CD14-positive monocyte (primary cell): ENCODE measurements at regions not wholly inside any gene's neighbourhood (a gene's known extent, or its start where the extent isn't known, plus 50 kb on each side); places are given as distances from the start of the nearest gene placed in this dataset.

Experiments
- DNase-seq, 3 donors: peaks; one replicate each; pipeline ENCODE4 v3.0.0-alpha.2; 2011 to 2022
- H2AFZ ChIP-seq: 2 replicates; pipeline ENCODE4 v1.6.0; 2012; ENCODE audit warnings: mild to moderate bottlenecking, low read depth, low read length, inconsistent platforms; ENCODE audit not compliant: insufficient read depth, poor library complexity, severe bottlenecking
- H3K27ac ChIP-seq, 2 donors: 1 replicate in 1 of 2; 2 replicates in 1 of 2; pipeline ENCODE4 v1.5.1; 2012 to 2013; ENCODE audit warnings: low read length in 2 of 2, control low read depth in 1 of 2, inconsistent platforms in 1 of 2, low read depth in 1 of 2, mild to moderate bottlenecking in 1 of 2
- H3K27me3 ChIP-seq, 2 donors: one replicate each; pipeline versions ENCODE4 v1.6.0 to v1.6.1; 2011 to 2013; ENCODE audit warnings: low read length in 2 of 2; ENCODE audit not compliant: control insufficient read depth in 2 of 2, insufficient read depth in 2 of 2
- H3K36me3 ChIP-seq, 2 donors: replicated peaks in 1 of 2; 1 replicate in 1 of 2; 2 replicates in 1 of 2; pipeline versions ENCODE4 v1.5.1 to v1.6.1; 2012 to 2013; ENCODE audit warnings: low read length in 2 of 2, control low read depth in 1 of 2, inconsistent platforms in 1 of 2, mild to moderate bottlenecking in 1 of 2; ENCODE audit not compliant: insufficient read depth in 2 of 2, control insufficient read depth in 1 of 2
- H3K4me1 ChIP-seq, 2 donors: 1 replicate in 1 of 2; 2 replicates in 1 of 2; pipeline versions ENCODE4 v1.5.1 to v1.6.1; 2012 to 2013; ENCODE audit warnings: low read length in 2 of 2, control low read depth in 1 of 2, inconsistent platforms in 1 of 2, mild to moderate bottlenecking in 1 of 2, moderate library complexity in 1 of 2; ENCODE audit not compliant: insufficient read depth in 2 of 2, control insufficient read depth in 1 of 2
- H3K4me2 ChIP-seq: replicated peaks from 2 replicates; pipeline ENCODE3; 2012; ENCODE audit warnings: low read length, moderate library complexity, mild to moderate bottlenecking; ENCODE audit not compliant: poor library complexity, severe bottlenecking; ENCODE audit errors: extremely low read depth
- H3K4me3 ChIP-seq, 3 experiments: fragments of 200-600 bp in 1 of 3; sonication (generic) in 1 of 3; replicated peaks in 1 of 3; 1 replicate in 2 of 3; 2 replicates in 1 of 3; pipeline ENCODE4 v1.5.1; 2011 to 2013; ENCODE audit warnings: low read length in 3 of 3, mild to moderate bottlenecking in 3 of 3, control low read depth in 2 of 3, low read depth in 2 of 3, inconsistent platforms in 1 of 3, moderate library complexity in 1 of 3
- H3K79me2 ChIP-seq: 2 replicates; pipeline ENCODE4 v1.6.0; 2012; ENCODE audit warnings: mild to moderate bottlenecking, control low read depth, inconsistent platforms, low read length, moderate library complexity; ENCODE audit not compliant: insufficient read depth
- H3K9ac ChIP-seq: 2 replicates; pipeline ENCODE4 v1.6.0; 2017; ENCODE audit warnings: low read length, mild to moderate bottlenecking; ENCODE audit not compliant: insufficient read depth, poor library complexity, severe bottlenecking
- H3K9me3 ChIP-seq, 2 donors: replicated peaks in 1 of 2; 1 replicate in 1 of 2; 2 replicates in 1 of 2; pipeline versions ENCODE4 v1.5.1 to v1.6.1; 2012 to 2013; ENCODE audit warnings: low read length in 2 of 2, control low read depth in 1 of 2; ENCODE audit not compliant: control insufficient read depth in 1 of 2, insufficient read depth in 1 of 2
- H4K20me1 ChIP-seq: 2 replicates; pipeline ENCODE4 v1.6.0; 2012; ENCODE audit warnings: mild to moderate bottlenecking, low read length, control low read depth, moderate library complexity; ENCODE audit not compliant: insufficient read depth
- H3K27ac Mint-ChIP-seq, 7 donors: one replicate each; pipeline ENCODE4 v1.8.0; 2020; ENCODE audit warnings: mild to moderate bottlenecking in 7 of 7, mixed read lengths in 7 of 7, moderate library complexity in 6 of 7, inconsistent platforms in 2 of 7
- H3K27me3 Mint-ChIP-seq, 3 donors: one replicate each; pipeline ENCODE4 v1.8.0; 2021 to 2022; ENCODE audit warnings: low read depth in 3 of 3, mild to moderate bottlenecking in 3 of 3, mixed read lengths in 3 of 3, moderate library complexity in 3 of 3, inconsistent platforms in 1 of 3
- H3K36me3 Mint-ChIP-seq, 2 donors: one replicate each; pipeline ENCODE4 v1.8.0; 2020; ENCODE audit warnings: mixed read lengths in 2 of 2, inconsistent platforms in 1 of 2, mild to moderate bottlenecking in 1 of 2
- H3K4me1 Mint-ChIP-seq: one replicate; pipeline ENCODE4 v1.8.0; 2020; ENCODE audit warnings: mild to moderate bottlenecking, mixed read lengths
- H3K4me3 Mint-ChIP-seq, 2 donors: one replicate each; pipeline ENCODE4 v1.8.0; 2020; ENCODE audit warnings: mild to moderate bottlenecking in 2 of 2, mixed read lengths in 2 of 2, moderate library complexity in 1 of 2
- H3K9me3 Mint-ChIP-seq, 7 donors: one replicate each; pipeline ENCODE4 v1.8.0; 2020 to 2022; ENCODE audit warnings: mixed read lengths in 7 of 7, mild to moderate bottlenecking in 6 of 7, moderate library complexity in 6 of 7, inconsistent platforms in 2 of 7
- CTCF ChIP-seq: fragments of 200-600 bp; IDR thresholded peaks from one replicate; pipeline ENCODE4 v1.8.0; 2022; ENCODE audit warnings: antibody characterized with exemption, mild to moderate bottlenecking
- whole genome bisulfite sequencing: methylation state at CpG from one replicate; pipeline ENCODE4 v1.1.5; 2013; ENCODE audit warnings: missing lambda C conversion rate; ENCODE audit not compliant: insufficient coverage; 5-methylcytosine and 5-hydroxymethylcytosine counted together
- intact Hi-C, 2 donors: fragments of 100-400 bp; cut with micrococcal nuclease; formaldehyde crosslinking; loops; one replicate each; pipeline versions ENCODE4 v1.15.0 to v1.15.1; 2023

GRCh38 chr4:11166606-11167005 is 262.1 kb downstream of the HS3ST1 start:
- intact Hi-C loops: no loop called here
- Histone ChIP-seq H2AFZ (no peak overlapping the region), H3K27ac (no peak overlapping the region), H4K20me1 (no peaks in the 10 kb centered on the region), H3K36me3 (no peaks in the 10 kb centered on the region), H3K9ac (no peak overlapping the region), H3K4me1 (no peaks in the 10 kb centered on the region), H3K9me3 (no peaks in the 10 kb centered on the region), H3K4me2 (no peak overlapping the region), H3K4me3 (no peak overlapping the region), H3K27me3 (no peaks in the 10 kb centered on the region), H3K79me2 (no peaks in the 10 kb centered on the region)
- Mint-ChIP-seq H3K27ac (no peak overlapping the region), H3K4me1 (no peaks in the 10 kb centered on the region), H3K36me3 (no peaks in the 10 kb centered on the region), H3K4me3 (no peak overlapping the region), H3K27me3 (no peaks in the 10 kb centered on the region), H3K9me3 (peaks cover 0 to 12% (median 6%) of the 10 kb centered on the region in 7 donors)
- DNase-seq: no peak
- TF ChIP-seq CTCF: no peak

GRCh38 chr4:11166034-11166433 is 262.7 kb downstream of the HS3ST1 start:
- H3K27ac Mint-ChIP-seq: no peak overlapping the region
- no peaks in the 10 kb centered on the region for H3K36me3 Mint-ChIP-seq
- intact Hi-C loops: no loop called here
- Histone ChIP-seq H3K4me2 (no peak overlapping the region), H3K9me3 (no peaks in the 10 kb centered on the region), H3K79me2 (no peaks in the 10 kb centered on the region), H3K27ac (no peak overlapping the region), H3K27me3 (no peaks in the 10 kb centered on the region), H3K4me1 (no peaks in the 10 kb centered on the region), H3K4me3 (no peak overlapping the region), H4K20me1 (no peaks in the 10 kb centered on the region), H3K36me3 (no peaks in the 10 kb centered on the region), H2AFZ (no peak overlapping the region), H3K9ac (no peak overlapping the region)
- TF ChIP-seq CTCF: no peak
- WGBS: no CpG with 5 or more reads among the region's 4 CpGs
- DNase-seq: no peak
- H3K4me3 Mint-ChIP-seq: no peak overlapping the region
- H3K27me3 Mint-ChIP-seq: no peaks in the 10 kb centered on the region
- H3K4me1 Mint-ChIP-seq: no peaks in the 10 kb centered on the region
- peaks cover 0 to 11% (median 8%) of the 10 kb centered on the region in 7 donors for H3K9me3 Mint-ChIP-seq
